ENCODE measurements at regions not wholly inside any gene's neighbourhood (a gene's known extent, or its start where the extent isn't known, plus 50 kb on each side); places are given as distances from the start of the nearest gene placed in this dataset.

GRCh38 chr22:49699928-49700498, 127.7 kb downstream of the BRD1 start:
- no peak for TF ChIP-seq ZNF501 (tag by site-specific recombination; IDR thresholded peaks at IDR 0.05)
- TF ChIP-seq CTCF (tag by site-specific recombination; IDR thresholded peaks at IDR 0.05): no peak
- no peak for TF ChIP-seq ZNF558 (tag by site-specific recombination; IDR thresholded peaks at IDR 0.05)
